HG02763 (cell line): ENCODE measurements at regions not wholly inside any gene's neighbourhood (a gene's known extent, or its start where the extent isn't known, plus 50 kb on each side); places are given as distances from the start of the nearest gene placed in this dataset.
A peak's percentile ranks its signal among the peaks of the same experiment; 100 is the strongest.
"Not testable (repeated sequence)": the region's sequence is repeated elsewhere in the genome, so short reads cannot be mapped to it uniquely, and the experiment has no call there.

ENCODE experiments used
- ATAC-seq: cut with Tn5 transposase; IDR thresholded peaks from one replicate; pipeline ENCODE4 v1.9.1; 2021; ENCODE audit warnings: mild to moderate bottlenecking, moderate library complexity; ENCODE audit not compliant: unreplicated experiment

DNA sequence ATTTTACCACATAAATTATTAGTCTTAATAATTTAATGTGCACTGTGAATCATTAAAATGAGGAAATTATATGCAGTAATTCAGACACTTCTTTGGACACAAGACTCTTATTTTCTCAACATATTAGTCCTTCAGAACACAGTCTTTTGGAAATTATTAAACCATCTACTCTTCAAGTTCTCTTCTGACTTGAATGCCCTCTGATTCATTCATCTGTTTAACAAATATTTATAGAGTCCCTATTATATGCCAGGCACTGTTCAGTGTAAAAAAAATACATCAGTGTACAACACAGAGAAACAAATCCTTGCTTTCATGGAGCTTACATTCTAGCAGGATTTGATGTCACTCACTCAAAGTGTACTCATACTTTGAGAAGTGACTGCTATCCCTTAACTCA, 163.4 kb upstream of the IL12B start:
- ATAC-seq, result no peak

- ATAC-seq, result no peak
These were observed 166.5 kb upstream of the IL12B start for GRCh38 chr5:159496773-159497172.

DNA sequence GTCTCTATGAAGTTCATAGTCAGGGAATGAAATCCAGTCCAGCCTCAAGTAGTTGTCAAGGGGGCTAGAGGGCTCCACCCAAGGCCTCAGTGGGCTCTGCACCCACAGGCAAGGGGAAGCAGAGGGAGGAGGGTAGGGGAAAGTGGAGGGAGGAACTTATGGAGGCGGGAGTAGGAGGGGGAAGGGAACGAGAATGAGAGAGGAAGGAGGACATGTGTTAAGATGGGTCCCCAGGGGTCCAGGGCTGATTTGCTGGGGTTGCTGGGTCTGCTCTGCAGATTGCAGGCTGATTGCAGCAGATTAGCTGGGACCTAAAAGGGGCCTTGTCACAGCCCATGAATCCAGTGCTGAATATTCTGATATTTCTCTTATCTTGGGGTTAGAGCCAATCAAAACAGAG, 166.9 kb upstream of the IL12B start:
- no peak for ATAC-seq

- ATAC-seq, result no peak
These were observed 168.3 kb upstream of the IL12B start for GRCh38 chr5:159498630-159499029.

GRCh38 chr5:159502116-159502515, 171.8 kb upstream of the IL12B start:
- ATAC-seq, result not testable (repeated sequence)

GRCh38 chr5:159503236-159503635, 172.9 kb upstream of the IL12B start:
- no peak for ATAC-seq

DNA sequence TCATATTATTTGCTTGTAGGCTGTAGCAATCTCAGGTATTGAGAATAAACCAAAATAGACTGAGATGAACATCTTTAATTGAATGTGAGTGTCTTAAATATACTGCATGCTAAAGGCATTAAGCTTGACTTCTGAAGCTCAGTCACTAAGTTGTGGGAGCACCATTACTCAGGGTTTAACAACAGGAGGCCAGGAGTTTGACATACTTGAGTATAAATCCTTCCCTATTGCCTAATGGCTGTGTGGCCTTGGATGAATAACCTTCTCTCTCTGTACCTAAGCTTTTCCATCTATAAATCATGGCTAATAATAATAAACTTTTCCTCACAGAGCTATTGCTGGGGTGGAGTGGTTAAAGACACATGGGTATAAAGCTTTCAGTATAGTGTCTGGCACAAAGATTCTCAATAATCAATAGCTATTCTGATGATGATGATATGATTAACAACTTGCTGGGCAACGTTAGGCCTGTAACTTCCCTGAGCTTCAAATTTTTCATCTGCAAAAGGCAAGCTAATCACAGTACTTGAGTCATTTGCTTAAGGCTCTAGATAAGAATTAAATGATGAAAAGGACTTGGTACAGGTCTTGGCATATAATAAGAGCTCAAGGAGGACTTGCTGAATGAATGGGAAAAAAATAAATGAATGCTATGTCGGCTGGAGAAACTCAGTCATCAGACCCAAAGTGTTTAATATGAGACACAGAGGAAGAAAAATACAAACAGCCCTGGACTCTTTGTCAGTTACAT, 174.0 kb upstream of the IL12B start:
- no peak for ATAC-seq

DNA sequence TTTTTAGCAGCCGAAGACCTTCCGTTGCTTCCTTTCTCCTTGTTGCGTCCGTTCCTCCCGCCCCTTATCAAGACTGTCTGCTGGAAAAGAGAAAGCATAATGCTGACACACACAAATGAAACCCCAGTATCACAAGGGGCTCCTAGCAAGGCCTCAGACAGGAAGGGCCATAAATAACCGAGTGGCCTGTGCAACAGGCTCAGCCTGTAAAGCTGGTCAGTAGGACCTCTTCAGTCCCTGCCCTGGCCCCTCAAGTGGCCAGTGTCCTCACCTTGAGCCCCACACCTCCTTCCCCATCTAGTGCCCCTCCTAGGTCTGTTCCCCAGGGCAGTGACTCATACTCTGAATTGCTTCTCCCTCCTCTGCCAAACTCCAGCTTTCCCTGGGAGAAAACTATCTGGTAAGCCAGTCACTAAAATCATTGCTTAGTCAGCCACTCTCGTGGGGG, 174.6 kb upstream of the IL12B start:
- no peak for ATAC-seq

DNA sequence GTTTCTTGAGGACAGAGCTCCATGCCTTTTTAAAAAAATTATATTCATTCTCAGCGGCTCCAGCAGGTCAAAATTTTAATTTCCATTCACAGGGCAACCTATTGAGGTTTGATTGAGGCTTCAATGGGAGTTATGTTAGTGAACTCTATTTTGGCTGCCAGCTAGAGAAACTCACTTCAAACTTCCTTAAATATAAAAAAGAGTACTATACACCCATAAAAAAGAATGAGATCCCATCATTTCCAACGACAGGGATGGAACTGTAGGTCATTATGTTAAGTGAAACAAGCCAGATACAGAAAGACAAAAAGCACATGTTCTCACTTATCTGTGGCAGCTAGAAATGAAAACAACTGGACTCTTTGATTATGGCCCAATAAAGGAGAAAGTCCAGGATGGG, 176.8 kb upstream of the IL12B start:
- no peak for ATAC-seq

DNA sequence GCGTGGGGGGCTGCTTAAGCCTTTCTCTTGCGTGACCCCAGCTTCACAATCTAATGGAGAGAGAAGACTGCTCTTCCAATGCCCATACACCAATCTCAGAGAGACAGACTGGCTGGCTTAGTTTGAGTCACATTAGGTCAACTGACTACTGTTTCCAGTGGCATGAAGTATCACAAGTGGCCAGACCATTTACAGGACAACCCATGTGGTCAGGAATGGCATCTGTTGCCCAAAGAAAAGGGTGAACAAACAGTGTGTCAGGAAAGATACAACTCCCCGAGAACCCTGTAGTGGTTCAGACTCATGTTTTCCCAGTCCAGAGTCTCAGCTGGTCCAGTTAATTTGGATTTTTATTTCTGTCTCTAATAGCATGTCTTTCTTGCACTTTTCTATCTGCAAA, 177.4 kb upstream of the IL12B start:
- no peak for ATAC-seq

GRCh38 chr5:159508344-159508743, 178.1 kb upstream of the IL12B start:
- no peak for ATAC-seq

- ATAC-seq, result no peak
These were observed 178.8 kb upstream of the IL12B start for GRCh38 chr5:159509002-159509660.

DNA sequence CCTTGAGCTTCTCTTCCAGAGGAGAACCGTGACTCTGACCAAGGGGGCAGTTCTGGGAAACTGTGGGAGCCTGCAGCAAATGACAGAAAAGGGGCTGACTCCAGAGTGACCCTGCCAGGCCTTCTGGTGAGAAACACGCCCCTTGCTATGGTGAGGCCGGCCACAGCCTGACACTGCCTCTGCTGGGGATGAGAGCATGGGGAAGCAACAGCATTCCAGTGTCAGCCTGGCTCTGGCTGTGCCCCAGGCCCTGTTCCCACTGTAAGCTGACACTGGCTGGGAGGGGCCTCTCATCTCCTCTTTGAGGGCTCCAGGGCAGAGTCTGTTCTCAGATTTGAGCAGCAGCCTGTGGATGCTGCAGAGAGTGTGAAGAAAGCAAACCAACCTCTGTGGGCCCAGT, 180.0 kb upstream of the IL12B start:
- ATAC-seq, result no peak

- no peak for ATAC-seq
These were observed 181.3 kb upstream of the IL12B start for GRCh38 chr5:159511570-159511969.

DNA sequence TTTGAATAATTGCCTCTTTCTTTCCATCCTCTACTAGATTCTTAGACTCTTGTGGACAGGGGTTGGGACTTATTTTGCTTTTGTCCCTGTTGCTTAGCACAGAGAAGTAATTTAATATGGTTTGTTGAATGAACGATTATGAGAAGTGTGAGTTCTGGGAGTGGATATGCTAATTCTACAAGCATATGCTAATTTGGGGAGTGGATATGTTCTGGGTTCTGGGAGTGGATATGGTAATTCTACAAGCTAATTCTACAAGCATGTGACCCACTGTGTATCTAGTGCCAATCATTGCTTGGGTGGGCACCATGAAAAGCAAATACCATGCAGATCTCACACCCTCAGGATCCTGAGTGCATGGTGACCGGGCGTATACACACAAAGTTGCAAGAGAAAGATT, 181.8 kb upstream of the IL12B start:
- no peak for ATAC-seq

DNA sequence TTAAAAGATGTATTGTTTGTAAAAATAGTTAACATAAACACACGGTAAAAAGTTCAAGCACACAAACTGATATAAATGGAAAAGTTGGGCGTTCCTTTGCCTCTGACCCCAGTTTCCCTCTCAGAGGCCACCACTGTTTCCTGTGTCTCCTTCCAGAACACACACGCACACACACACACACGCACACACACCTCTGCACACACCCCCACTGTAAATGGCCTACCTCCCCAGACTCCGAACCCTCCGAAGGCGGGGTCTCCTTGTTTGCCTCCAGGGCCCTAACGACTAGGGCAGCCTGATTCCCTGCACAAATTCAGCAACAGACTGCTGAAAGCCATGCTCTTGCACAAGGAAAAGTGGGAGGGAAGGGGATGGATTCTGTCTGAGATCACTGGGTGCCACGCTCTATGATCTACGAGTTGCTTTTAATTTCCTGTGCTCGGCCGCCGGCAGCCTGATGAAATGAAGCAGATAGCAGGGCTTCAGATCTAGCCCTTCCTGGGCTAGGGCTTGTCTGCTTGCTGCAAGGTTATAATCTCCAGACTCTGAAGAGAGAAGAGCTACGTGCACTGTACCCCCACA, 184.0 kb upstream of the IL12B start:
- ATAC-seq, result no peak

DNA sequence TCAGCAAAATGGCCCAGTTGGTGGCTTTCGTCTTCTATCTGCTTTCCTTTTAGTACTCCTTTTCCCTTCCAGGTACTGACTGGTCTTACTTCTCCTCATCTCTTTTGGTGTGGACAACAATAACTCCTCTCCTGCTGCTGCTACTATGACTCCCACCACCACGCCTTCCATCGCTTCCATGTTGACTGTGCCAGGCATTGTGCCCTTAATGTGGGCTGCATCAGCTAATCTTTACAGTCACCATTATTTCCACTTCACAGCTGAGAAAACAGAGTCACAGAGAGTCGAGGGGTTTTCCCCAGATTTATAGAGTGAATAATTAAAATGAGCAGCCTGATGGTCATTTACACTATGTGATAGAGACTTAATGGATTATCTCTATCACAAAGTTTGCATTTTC, 184.9 kb upstream of the IL12B start:
- no peak for ATAC-seq

DNA sequence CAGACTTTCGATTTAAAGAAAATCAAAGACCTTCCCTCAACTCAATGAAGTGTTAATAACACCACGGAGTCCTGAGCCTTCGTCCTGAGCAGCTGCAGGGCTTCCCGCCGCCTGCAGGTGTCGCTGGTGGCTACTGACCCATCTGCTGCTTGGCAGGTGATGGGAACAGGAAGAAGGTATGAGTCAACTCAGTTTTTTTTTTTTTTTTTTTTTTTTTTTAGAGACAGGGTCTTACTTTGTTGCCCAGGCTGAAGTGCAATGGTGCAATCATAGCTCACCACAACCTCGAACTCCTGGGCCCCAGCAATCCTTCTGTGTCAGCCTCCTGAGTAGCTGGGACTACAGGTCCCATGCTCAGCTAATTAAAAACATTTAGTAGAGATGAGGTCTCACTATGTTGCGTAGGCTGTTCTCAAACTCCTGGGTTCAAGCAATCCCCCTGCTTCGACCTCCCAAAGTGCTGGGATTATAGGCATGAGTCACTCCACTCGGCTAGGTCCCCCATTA, 185.7 kb upstream of the IL12B start:
- peak; percentile 89 for ATAC-seq

DNA sequence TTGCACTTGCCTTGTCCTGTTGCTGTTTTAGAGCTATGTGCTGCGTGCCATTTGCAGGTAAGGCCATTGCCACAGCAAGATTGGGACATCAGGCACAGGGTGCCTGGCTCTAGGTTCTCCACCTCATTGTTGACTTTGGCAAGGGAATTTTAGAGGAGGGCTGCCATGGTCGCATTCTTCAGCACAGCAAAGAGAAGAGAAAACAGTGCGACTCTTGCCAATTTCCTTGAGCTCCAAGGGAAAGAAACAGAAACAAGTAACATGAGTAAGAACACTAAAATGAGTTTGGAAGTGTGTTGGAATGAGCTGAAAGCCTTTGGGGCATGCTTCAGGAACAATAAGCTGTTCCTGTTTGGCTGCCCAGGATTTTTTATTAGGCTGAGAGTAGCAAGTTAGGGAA, 188.1 kb upstream of the IL12B start:
- no peak for ATAC-seq

DNA sequence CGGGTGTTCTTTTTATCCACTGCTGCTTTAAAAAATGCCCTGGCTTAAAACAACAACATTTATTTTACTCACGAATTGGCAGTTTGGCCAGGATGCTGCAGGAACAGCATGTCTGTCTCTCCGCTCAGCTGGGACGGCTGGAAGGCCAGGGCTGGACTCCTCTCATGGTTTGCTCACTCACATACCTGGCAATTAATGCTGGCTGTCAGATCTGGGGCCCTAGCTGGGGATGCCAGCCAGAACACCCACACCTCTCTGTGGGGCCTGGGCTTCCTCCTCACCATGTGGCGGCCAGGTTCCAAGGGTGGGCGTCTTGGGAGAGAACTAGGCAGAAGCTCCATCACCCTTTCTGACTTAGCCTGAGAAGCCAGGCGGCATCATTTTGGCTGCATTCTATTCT, 189.1 kb upstream of the IL12B start:
- ATAC-seq, result no peak

- no peak for ATAC-seq
These were observed 192.6 kb upstream of the IL12B start for GRCh38 chr5:159522841-159523240.

- ATAC-seq, result not testable (repeated sequence)
These were observed 194.0 kb upstream of the IL12B start for GRCh38 chr5:159524279-159524678.
